ENCODE measurements at regions not wholly inside any gene's neighbourhood (a gene's known extent, or its start where the extent isn't known, plus 50 kb on each side); places are given as distances from the start of the nearest gene placed in this dataset.

DNA sequence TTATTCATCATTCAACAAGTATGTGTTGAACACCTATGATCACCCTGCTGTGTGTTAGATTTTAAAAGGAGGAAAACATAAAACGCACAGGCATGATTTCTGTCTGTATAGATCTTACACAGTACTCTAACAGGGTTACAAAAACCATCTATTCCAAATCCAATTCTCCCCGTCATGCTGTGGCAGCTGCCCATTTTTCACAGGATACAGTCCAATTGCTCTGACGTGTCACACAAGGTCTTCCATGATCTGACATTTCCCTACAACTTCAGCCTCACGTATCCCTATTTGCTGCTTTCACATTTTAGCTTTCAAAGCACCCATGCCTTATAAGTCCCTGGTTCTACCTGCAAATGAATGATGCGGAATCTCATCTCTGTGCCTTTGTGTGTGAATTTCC is 67.0 kb upstream of the CNTNAP4 start:
- TF ChIP-seq, protein P1, sequence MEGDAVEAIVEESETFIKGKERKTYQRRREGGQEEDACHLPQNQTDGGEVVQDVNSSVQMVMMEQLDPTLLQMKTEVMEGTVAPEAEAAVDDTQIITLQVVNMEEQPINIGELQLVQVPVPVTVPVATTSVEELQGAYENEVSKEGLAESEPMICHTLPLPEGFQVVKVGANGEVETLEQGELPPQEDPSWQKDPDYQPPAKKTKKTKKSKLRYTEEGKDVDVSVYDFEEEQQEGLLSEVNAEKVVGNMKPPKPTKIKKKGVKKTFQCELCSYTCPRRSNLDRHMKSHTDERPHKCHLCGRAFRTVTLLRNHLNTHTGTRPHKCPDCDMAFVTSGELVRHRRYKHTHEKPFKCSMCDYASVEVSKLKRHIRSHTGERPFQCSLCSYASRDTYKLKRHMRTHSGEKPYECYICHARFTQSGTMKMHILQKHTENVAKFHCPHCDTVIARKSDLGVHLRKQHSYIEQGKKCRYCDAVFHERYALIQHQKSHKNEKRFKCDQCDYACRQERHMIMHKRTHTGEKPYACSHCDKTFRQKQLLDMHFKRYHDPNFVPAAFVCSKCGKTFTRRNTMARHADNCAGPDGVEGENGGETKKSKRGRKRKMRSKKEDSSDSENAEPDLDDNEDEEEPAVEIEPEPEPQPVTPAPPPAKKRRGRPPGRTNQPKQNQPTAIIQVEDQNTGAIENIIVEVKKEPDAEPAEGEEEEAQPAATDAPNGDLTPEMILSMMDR (IDR thresholded peaks at IDR 0.05): no peak
- no peak for TF ChIP-seq POLR2A (IDR thresholded peaks at IDR 0.05)
